GM18505 (cell line): ENCODE measurements at regions not wholly inside any gene's neighbourhood (a gene's known extent, or its start where the extent isn't known, plus 50 kb on each side); places are given as distances from the start of the nearest gene placed in this dataset.
"Not testable (repeated sequence)": the region's sequence is repeated elsewhere in the genome, so short reads cannot be mapped to it uniquely, and the experiment has no call there.

Experiments
- ATAC-seq: cut with Tn5 transposase; IDR thresholded peaks from one replicate; pipeline ENCODE4 v1.9.1; 2021; ENCODE audit not compliant: unreplicated experiment

GRCh38 chr18:104264-104663 is 54.1 kb upstream of the USP14 start:
- ATAC-seq = not testable (repeated sequence)

- not testable (repeated sequence) for ATAC-seq
These were observed 53.0 kb upstream of the USP14 start for GRCh38 chr18:105161-106053.

DNA sequence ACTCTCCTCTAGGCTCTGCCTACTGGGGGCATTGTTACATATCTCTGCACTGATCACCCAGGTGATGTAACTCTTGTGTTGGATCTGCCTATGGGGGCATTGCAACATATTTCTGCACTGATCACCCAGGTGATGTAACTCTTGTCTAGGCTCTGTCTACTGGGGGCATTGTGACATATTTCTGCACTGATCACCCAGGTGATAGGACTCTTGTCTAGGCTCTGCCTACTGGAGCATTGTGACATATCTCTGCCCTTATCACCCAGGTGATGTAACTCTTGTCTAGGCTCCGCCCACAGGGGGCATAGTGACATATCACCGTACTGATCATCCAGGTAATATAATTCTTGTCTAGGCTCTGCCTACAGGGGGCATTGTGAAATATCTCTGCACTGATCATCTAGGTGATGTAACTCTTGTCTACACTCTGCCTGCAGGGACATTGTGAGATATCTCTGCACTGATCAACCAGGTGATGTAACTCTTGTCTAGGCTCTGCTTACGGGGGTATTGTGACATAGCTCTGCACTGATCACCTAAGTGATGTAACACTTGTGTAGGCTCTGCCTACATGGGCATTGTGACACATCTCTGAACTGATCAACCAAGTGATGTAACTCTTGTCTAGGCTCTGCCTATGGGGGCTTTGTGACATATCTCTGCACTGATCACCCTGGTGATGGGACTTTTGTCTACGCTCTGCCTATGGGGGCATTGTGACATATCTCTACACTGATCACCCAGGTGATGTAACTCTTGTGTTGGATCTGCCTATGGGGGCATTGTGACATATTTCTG is 52.1 kb upstream of the USP14 start:
- ATAC-seq = not testable (repeated sequence)

- not testable (repeated sequence) for ATAC-seq
These were observed 51.4 kb upstream of the USP14 start for GRCh38 chr18:106868-107384.

GRCh38 chr18:107464-107863 is 50.9 kb upstream of the USP14 start:
- ATAC-seq = not testable (repeated sequence)

GRCh38 chr18:107947-108664 is 50.3 kb upstream of the USP14 start:
- ATAC-seq = peak; percentile 38
